ENCODE measurements at regions not wholly inside any gene's neighbourhood (a gene's known extent, or its start where the extent isn't known, plus 50 kb on each side); places are given as distances from the start of the nearest gene placed in this dataset.

GRCh38 chr15:69715210-69715609, 262.6 kb downstream of the RPLP1 start:
- no peak for TF ChIP-seq EZH2 (IDR thresholded peaks at IDR 0.05; ENCODE audit: borderline replicate concordance, low read depth, low read length, severe bottlenecking)
- TF ChIP-seq, protein P1, sequence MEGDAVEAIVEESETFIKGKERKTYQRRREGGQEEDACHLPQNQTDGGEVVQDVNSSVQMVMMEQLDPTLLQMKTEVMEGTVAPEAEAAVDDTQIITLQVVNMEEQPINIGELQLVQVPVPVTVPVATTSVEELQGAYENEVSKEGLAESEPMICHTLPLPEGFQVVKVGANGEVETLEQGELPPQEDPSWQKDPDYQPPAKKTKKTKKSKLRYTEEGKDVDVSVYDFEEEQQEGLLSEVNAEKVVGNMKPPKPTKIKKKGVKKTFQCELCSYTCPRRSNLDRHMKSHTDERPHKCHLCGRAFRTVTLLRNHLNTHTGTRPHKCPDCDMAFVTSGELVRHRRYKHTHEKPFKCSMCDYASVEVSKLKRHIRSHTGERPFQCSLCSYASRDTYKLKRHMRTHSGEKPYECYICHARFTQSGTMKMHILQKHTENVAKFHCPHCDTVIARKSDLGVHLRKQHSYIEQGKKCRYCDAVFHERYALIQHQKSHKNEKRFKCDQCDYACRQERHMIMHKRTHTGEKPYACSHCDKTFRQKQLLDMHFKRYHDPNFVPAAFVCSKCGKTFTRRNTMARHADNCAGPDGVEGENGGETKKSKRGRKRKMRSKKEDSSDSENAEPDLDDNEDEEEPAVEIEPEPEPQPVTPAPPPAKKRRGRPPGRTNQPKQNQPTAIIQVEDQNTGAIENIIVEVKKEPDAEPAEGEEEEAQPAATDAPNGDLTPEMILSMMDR (IDR thresholded peaks at IDR 0.05; ENCODE audit: borderline replicate concordance, extremely low read depth, low read length, poor library complexity, severe bottlenecking), result no peak
